T-helper 2 cell treated with Interferon-gamma antibody and Interleukin-4, amounts not matched to agents 100 ng/mL and 5 ng/mL, for 36 hours (primary cell): ENCODE measurements at regions not wholly inside any gene's neighbourhood (a gene's known extent, or its start where the extent isn't known, plus 50 kb on each side); places are given as distances from the start of the nearest gene placed in this dataset.

ENCODE experiments used
- intact Hi-C: fragments of 100-400 bp; cut with micrococcal nuclease; formaldehyde crosslinking; loops from one replicate; pipeline ENCODE4 v1.15.1; 2023

DNA sequence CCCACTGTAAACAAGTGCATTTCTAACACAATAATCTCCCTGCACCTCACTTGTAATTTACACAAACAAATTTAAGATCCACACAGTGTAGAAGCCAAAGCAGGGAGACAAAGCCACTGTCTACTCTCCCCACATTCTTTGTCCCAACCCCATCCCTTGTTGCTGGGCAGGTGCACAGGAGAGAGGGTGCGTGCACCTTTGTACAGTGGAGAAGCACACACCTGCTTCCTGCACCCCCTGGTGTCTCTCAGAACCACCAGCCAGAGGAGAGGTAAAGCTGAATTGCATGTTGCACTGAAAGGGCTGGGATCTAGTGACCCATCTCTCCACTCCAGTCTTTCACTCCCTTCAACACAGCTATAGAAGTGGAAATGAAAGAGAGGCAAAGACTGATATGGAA is 51.4 kb upstream of the IFNG-AS1 start:
- intact Hi-C loops, result no loop called here
